Right lung (tissue), 2 donors: ENCODE measurements at regions not wholly inside any gene's neighbourhood (a gene's known extent, or its start where the extent isn't known, plus 50 kb on each side); places are given as distances from the start of the nearest gene placed in this dataset.
"Not testable (repeated sequence)": the region's sequence is repeated elsewhere in the genome, so short reads cannot be mapped to it uniquely, and the experiment has no call there.

Experiments
- DNase-seq, 2 donors: peaks; one replicate each; pipeline ENCODE4 v3.0.0-alpha.2; 2013

DNA sequence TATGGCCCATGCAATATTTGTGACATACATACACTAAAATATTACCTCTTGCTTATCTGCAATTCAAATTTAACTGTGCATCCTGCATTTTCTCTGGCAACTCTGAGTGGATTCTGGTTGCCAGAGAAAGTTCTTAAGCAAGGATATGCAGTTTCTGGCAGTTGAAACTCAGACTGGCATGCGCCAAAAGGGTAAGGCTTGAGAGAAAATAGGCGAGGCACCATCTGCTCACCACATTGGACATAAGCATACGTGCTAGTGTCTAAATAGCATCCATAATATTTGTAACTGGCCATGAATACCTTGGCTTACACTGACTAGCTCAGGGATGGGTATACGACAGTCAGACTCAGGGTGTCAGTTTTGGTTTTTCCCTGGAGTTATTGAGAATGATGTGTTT is 465.1 kb downstream of the DOK5 start:
- DNase-seq: no peak

DNA sequence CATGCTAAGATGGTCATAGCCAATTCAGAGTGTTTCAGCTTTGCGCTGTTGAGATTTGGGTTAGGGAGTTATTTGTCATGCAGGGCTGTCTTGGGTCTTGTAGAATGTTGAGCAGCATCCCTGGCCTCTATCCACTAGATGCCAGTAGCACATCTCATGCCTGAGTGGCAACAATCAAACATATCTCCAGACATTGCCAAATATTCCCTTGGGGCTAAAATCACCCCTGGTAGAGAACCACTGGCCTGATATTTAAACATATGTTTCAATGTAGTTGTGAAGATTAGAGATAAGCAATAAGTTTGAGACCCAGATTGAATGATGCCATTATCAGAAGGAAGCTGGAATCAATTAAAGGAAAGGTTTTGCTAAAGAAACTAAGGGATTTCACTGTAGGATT is 463.3 kb downstream of the DOK5 start:
- no peak for DNase-seq

DNA sequence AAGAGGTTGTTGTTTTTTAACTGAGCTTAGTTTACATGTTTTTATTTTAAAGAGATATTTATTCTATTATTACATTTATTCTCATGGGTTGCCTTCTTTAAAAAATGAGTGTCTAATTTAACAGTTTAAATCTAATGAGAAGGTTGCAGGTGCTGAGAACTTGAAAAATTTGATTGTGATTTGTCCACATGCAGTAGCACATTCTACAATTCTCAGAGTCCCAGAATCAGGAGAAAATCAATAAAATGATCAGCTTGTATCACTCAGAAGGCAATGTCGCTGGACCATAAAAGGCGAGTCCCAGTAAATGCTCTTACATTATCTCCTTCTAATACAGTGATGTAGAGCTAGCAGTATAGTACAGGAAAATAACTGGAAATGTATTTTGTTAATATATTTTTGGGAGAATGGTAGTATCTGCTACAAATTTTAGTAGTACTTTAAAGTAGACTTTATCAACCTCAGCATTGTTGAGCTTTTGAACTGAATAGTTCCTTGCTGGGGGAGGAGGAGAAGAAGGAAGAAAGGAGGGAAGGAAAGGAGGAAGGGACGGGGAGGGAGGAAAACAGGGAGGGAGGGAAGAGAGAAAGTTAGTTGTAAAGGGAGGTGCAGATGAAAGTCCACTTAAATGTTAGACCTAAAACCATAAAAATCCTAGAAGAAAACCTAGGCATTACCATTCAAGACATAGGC is 458.0 kb downstream of the DOK5 start:
- DNase-seq: no peak

DNA sequence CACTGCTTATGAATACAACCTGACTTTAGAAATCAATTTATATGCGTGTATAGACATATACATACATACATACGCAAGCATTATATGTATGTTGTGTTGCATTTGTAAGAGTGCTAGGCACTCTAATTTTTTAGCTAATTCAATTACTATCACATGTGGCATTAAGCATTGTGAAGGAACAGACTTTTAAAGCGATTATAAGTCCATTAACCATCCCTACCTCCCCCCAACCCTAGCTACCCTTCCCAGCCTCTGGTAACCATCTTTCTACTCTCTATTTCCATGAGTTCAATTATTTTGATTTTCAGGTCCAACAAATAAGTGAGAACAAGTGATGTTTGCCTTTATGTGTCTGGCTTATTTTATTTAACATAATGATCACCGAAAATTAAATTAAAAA is 453.8 kb downstream of the DOK5 start:
- DNase-seq: no peak

DNA sequence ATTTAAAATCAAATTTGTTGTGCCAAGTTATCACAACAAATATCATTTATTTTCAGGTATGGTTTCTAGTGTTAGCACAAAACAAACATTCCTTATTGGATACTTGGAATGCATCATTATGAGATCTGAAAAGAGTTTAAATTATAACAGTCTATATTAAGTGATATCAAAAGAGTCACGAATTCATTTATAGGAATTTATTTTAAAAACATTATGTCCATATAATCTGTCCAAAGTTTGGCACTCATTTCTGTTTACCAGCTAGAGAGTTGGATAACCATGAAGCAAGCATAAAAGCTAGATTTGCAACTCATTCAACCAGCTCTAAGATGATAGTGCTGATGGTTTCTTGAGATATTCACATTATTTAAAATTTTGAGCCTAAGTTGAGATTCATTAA is 453.2 kb downstream of the DOK5 start:
- DNase-seq: no peak

DNA sequence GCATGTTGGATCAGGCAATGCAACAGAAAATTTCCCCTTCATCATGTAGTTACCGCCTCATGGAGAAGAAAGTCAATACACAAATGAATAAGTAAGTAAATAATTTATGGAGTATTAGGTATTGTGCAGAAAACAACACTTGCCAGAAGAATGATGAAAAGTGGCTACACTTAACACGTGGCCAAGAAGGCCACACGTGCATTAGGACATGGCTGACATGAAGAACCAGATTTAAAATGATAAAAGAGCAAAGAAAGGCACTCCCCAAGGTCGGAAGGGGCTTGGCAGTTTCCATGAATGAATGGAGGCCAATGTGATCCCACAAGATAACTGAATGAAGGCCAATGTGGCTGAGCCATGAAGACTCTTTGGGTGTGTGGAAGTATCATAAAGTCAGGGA is 447.2 kb downstream of the DOK5 start:
- no peak for DNase-seq

DNA sequence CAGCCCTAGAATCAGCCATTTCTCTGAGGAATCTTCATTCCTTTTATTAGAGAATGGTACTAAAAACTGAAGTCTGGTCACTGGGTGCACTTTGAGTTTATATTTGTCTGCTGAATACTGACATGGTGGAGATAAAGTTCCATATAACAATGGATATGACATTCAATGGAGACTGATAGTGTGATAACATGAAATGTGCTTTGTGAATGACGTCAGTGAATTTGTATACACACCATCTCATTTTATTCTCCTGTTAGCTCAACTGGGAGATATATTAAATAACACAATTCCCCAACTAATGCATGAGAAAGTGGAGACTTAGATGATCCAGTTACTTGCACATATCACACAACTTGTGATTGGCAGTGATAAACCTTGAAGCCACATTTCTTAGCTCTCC is 446.7 kb downstream of the DOK5 start:
- no peak for DNase-seq

DNA sequence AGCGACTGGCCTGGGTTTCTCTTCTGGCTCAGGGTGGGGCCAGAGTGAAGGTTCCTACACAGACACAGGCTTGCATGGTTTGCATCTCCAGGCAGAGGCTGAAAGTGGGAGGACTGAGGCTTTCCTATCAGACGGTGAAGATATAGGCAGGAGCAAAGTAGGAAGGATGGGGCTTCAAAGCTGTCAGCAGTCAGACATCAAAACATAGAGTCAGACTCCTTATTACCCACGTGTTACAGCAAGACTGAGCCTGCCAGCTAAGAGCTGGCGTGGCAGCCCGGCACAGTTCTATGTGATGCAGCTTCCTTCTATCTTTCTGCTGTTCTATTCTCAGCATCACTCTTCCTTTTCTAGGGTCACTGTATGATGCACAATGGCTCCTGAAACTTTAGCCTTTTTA is 445.1 kb downstream of the DOK5 start:
- no peak for DNase-seq

DNA sequence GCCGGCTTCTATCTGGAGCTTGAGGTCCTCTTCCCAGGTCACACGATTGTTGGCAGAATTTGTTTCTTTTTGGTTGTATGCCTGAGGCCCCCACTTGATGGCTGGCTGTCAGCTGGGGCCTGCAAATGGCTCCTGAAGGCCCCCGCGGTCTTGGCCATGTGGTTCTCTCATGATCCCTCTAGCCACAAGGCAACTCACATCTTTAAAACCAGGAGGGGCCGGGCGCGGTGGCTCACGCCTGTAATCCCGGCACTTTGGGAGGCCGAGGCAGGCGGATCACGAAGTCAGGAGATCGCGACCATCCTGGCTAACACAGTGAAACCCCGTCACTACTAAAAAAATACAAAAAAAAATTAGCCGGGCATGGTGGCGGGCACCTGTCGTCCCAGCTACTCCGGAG is 443.6 kb downstream of the DOK5 start:
- not testable (repeated sequence) for DNase-seq

DNA sequence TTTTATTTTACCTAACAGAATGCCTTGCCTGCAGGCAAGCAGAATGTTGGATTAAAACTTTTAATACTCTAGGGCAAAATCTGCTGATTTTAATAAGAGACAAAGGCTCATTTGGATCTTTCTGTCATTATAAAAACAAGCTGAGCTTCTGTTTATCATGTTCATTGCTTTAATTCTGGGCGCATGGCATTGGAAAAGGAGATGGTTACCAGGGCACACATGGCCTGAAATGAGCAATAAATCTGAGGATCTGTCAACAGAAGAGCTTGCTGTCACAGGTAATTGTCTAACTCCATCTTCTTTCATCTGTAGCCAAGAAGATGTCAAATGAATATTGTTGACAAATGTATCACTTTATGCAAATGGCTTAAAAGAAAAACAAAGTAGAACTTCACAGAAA is 439.6 kb downstream of the DOK5 start:
- no peak for DNase-seq

DNA sequence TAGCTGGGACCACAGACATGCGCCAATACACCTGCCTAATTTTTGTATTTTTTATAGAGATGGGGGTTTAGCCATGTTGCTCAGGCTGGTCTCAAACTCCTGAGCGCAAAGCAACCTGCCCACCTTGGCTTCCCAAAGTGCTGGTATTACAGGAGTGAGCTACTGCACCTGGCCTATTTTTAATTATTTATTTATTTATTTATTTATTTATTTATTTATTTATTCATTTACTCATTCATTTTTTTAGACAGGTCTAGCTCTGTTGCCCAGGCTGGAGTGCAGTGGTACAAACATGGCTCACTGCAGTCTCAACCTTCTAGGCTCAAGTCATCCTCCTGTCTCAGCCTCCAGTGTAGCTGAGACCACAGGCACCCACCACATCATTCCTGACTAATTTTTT is 434.3 kb downstream of the DOK5 start:
- DNase-seq: no peak

DNA sequence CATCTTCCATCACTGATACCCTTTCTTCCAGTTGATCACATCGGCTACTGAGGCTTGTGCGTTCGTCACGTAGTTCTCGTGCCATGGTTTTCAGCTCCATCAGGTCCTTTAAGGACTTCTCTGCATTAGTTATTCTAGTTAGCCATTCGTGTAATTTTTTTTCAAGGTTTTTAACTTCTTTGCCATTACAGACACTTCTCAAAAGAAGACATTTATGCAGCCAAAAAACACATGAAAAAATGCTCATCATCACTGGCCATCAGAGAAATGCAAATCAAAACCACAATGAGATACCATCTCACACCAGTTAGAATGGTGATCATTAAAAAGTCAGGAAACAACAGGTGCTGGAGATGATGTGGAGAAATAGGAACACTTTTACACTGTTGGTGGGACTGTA is 430.7 kb downstream of the DOK5 start:
- DNase-seq: not testable (repeated sequence)

DNA sequence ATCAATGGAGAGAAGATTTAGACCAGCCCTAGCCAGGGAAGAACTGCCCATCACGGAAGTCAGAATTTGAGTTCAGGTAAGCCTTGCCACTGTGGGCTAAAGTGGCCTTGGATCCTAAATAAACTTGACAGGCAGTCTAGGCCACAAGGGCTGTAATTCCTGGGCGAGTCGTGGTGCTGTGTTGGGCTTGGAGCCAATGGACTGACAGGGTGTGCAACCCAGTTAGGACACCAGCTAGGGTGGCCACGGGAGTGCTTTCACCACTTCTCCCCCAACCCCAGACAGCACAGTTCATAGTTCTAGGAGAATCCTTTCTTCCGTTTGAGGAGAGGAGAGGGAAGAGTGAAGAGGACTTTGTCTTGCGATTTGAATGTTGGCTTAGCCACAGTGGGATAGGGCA is 422.4 kb downstream of the DOK5 start:
- DNase-seq: no peak

DNA sequence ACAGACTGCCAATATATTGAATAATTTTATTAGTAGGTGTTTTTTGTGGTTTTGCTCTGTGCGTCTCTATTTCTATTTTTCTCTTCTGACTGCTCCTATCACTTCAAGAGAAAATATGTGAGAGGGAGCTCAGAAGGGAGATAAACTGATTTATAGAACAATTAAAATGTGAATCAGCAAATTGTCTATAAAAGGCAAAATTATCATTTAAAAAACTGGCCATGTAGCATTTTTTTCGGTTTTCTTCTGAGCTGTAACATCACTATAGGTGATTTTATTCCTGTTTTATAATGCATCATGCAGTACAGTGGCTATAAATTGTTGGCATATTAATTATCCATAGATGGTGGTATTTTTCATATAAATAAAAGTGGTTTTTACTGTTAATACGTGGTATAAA is 416.5 kb downstream of the DOK5 start:
- DNase-seq: no peak

DNA sequence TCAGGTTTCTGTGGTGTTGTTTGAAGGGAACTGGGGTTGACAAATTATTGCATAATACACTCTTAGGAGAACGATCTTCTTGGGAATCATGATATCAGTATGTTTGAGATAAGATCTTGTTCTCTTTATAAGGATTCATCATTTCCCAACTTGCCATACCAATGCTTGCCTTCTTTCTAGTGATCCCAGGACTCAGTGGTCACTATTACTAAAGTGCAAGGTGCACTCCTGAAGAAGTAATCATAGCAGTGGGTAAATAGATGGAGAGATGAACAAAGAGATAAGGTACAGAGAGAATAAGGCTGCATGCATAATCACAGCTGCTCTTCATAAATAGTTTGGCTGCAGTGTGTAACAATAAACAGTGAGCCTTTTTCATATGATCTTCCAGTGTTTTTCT is 404.0 kb downstream of the DOK5 start:
- DNase-seq: no peak

DNA sequence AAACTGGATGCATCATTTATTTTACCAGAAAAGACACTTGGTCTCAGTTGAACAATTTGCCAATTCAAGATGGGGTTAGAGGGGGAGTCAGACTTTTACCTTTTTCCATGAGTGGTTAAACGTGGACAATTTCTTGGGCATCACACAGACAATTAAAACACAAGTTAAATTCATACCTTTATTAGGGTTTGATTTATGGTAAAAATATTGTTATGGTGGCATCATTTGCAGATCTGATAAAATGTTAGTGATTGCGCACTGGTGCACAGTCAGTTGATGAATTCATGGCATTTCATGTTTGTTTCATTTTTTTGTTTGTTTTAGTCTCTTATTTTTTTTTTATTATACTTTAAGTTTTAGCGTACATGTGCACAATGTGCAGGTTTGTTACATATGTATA is 399.9 kb downstream of the DOK5 start:
- no peak for DNase-seq

DNA sequence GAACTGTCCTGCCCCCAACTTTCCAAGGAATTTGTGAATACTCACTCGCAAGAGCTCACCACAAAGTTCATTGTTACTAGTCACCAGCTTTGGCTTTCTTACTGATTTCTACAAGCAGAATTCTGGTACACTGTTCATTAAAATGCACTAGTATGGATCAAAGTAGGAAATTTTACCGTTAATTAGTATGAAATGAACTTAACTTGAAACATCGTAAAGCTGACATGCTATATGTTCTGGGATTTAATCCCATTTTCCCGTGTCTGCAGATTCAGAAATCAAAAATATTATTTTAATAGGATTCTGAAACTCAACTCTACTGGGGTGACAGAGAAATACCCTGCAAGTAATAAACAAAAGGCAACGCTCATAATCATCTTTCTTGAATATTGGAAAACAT is 399.3 kb downstream of the DOK5 start:
- no peak for DNase-seq

DNA sequence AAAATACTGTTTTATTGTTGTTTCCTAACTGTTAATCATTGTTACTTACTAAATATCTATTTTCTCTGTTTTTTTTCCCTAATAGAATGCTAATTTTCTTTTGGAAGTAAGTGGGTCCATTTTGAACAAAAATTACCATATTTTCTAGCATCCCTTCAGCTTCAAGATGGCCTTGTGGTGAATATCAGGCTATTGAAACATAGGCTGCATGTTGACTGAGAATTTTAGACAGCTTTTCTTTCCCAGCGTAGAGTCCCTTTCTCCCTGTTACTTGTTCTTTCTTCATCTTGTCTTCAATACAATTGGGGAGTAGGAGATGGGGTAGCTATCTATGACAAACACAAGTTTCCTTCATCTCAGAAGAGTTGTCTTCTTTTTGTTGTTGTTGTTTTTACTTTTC is 397.0 kb downstream of the DOK5 start:
- no peak for DNase-seq

DNA sequence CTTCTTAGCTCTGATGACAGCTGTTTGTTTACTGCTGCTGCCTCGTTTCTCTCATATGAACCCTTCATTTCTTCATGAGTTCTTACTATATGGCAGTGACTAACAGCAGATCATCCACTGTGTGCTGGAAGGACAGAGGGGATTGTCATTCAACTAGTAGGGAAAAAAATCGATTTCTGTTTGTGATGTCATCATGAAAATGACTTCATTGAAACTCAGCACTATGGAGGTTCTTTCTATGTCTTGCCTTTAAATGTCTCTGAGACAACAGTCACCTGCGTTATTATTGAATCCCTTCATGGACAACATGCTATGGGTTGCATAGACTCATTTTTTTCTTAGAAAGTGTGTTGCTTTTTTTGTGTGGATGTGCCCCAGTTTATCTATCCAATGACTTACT is 394.4 kb downstream of the DOK5 start:
- no peak for DNase-seq

DNA sequence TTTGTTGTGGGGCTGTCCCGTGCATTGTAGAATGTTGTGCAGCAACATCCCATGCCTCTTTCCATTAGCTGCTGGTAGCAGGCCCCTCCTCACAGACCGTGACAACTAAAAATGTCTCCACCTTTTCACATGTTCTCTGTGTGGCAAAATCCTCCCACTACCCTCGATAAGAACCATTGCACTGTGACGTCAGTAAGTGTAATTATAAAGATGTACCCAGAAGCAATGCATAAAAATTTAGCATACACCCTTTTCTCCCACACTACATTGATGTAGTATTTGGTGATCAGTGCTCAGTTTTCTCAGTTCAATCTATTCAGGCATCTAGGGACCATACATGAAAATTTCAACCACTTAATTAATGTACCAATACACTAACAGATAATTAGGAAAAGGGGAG is 389.9 kb downstream of the DOK5 start:
- no peak for DNase-seq

DNA sequence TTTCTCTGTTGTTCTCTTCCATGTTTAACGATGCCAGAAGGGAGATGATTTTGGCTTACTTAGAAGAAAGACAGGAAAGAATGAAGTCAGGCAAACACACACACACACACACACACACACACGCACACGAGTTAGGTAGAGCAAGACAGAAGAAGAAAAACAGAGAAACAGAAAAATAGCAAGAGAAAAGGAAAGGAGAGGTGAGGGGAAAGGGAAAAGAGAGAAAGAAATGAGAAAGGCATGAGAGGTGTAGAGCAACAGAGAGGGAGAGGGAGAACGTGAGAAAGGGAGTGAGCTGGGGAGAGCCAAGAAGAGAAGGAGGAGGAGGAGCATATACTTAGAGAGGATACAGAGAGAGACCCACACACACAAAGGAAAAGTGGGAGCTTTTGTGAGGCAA is 385.3 kb downstream of the DOK5 start:
- no peak for DNase-seq

DNA sequence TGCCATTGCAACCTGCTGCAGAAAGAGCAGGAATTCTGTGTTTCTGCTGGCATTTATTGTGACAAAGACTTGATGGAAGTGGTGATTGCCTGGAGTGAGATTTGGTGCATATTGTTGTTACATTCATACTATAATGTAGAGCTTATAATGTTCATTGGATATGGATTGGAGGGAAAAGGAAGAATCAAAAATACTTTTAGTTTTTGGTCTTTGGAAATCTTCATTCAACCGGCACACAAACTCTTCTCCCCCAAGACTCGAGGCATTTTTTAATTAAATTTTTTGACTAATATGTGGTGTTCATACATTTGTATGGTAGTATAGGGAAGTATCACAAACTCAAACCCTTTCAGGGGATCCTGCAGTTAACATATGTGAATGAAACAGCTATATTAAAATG is 380.8 kb downstream of the DOK5 start:
- DNase-seq: no peak

DNA sequence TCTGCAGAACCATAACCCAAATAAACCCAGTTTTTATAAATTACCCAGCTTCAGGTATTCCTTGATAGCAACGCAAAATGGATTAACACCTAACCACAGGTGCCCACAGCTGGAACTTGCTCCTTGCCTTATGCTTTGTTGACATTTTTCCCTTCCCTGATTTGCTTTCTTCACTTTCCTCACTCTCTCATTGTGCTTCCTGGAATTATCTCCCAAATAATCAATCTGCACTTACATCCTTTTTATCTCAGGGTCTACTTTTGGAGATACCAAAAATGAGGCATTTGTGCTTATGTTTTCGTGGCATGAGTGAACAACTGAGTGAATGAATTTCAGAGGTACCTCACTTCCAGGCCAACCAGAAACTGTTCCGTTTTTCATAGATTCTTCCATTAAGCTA is 374.3 kb downstream of the DOK5 start:
- DNase-seq: no peak

DNA sequence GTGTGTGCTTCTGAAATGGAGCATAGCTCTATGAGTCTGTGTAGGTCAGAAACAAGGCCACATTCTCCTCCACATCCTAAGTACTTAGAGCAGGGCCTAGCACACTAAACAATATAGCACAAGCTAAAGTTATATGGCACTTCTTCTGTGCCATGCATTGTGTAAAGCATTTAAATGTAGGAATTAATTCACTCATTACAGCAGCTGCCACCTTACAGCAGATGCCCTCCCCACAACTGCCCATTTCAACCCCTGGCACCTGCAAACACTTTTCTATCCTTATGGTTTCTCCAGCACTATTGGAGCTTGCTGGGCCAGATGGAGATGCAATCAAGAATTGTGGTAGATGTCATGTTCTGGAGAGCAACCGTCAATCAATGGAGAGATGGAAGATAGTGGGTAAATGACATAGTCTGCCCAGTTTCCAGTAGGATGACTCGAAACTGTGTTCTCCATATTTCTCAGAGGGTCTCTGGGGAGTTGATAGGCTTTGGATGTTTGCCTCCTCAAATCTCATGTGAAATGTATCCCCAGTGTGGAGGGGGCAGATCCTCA is 373.7 kb downstream of the DOK5 start:
- DNase-seq: no peak
